GM13977 (cell line): ENCODE measurements at regions not wholly inside any gene's neighbourhood (a gene's known extent, or its start where the extent isn't known, plus 50 kb on each side); places are given as distances from the start of the nearest gene placed in this dataset.

Experiments
- DNase-seq: peaks from one replicate; pipeline ENCODE4 v3.0.0; 2012; ENCODE audit warnings: low spot score
- CTCF ChIP-seq: IDR thresholded peaks from 2 replicates; pipeline ENCODE4 v1.5.1; 2012; ENCODE audit warnings: mild to moderate bottlenecking, control low read depth; ENCODE audit not compliant: insufficient read depth; ENCODE audit errors: extremely low read depth, missing control alignments
- in situ Hi-C: fragments of 300-500 bp; cut with MboI; formaldehyde crosslinking; loops from one replicate; pipeline ENCODE4 v1.12.0; 2022; ENCODE audit warnings: low sequenced_read_pairs, low pct_unique_long_range_greater_than_20kb, mixed read lengths, inconsistent platforms; ENCODE audit not compliant: unreplicated experiment

- in situ Hi-C loops: no loop called here
- no peak for DNase-seq
- TF ChIP-seq CTCF: no peak
These were observed 105.1 kb downstream of the ARF6 start for GRCh38 chr14:49997991-49998390.

GRCh38 chr14:49999146-49999761 is 106.4 kb downstream of the ARF6 start:
- peak; percentile 84 for DNase-seq
- no peak for TF ChIP-seq CTCF
- in situ Hi-C loops: no loop called here

- no peak for DNase-seq
- no peak for TF ChIP-seq CTCF
- in situ Hi-C loops: no loop called here
These were observed 107.0 kb downstream of the ARF6 start for GRCh38 chr14:49999826-50000379.

GRCh38 chr14:50000380-50001150 is 107.7 kb downstream of the ARF6 start:
- no peak for TF ChIP-seq CTCF
- in situ Hi-C loops: no loop called here
- DNase-seq: peak; percentile 62

- in situ Hi-C loops: no loop called here
- DNase-seq: peak; percentile 71
- TF ChIP-seq CTCF: no peak
These were observed 108.5 kb downstream of the ARF6 start for GRCh38 chr14:50001151-50001998.
